Fibroblast of peridontal ligament (primary cell): ENCODE measurements at regions not wholly inside any gene's neighbourhood (a gene's known extent, or its start where the extent isn't known, plus 50 kb on each side); places are given as distances from the start of the nearest gene placed in this dataset.

Source experiments
- DNase-seq: peaks from one replicate; pipeline ENCODE4 v3.0.0-alpha.2; 2010; ENCODE audit errors: extremely low read depth

GRCh38 chr13:109371066-109371465, 415.3 kb downstream of the IRS2 start:
- DNase-seq, result no peak

- no peak for DNase-seq
Observed at GRCh38 chr13:109370496-109370895, 415.9 kb downstream of the IRS2 start.

GRCh38 chr13:109369353-109370052, 416.9 kb downstream of the IRS2 start:
- DNase-seq, result no peak

DNA sequence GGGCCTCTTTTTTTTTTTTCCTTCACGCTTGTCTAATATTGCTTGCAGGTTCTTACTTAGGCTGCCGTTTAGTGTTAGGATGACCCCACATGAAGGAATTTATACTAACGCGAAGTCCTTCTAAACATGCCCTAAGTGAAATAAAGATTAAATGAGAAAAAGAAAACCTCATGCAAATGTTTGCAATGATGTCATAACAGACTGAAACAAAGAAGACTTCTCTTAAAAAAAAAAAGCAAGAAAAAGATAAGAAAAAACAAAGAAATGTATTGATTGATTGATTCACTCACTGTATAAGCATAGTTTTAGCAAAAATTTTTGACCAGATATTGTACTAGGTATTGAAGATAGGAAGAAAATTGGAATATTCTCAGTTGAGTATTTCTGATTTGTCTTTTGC, 418.2 kb downstream of the IRS2 start:
- DNase-seq, result no peak

GRCh38 chr13:109366525-109366924, 419.9 kb downstream of the IRS2 start:
- peak; percentile 8 for DNase-seq

GRCh38 chr13:109363431-109363830, 423.0 kb downstream of the IRS2 start:
- DNase-seq, result no peak

DNA sequence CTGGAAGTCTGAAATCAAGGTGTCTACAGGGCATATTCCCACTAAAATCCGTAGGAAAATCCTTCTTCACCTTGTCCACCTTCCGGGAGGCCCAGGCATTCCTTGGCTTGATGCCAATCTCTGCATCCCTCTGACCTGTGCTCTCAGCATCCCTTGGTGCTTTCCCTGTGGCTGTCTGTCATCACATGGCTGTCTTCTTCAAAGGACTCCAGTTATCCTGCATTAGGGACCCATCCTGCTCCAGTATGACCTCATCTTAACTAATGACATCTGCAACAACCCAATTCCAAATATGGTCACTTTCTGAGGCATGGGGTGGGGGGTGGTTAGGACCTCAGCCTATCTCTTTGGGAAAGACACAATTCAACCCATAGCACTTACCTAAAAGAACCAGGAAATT, 423.8 kb downstream of the IRS2 start:
- no peak for DNase-seq

- DNase-seq, result no peak
Observed at GRCh38 chr13:109361562-109362289, 424.7 kb downstream of the IRS2 start.

- peak; percentile 18 for DNase-seq
Observed at GRCh38 chr13:109357751-109358471, 428.5 kb downstream of the IRS2 start.

DNA sequence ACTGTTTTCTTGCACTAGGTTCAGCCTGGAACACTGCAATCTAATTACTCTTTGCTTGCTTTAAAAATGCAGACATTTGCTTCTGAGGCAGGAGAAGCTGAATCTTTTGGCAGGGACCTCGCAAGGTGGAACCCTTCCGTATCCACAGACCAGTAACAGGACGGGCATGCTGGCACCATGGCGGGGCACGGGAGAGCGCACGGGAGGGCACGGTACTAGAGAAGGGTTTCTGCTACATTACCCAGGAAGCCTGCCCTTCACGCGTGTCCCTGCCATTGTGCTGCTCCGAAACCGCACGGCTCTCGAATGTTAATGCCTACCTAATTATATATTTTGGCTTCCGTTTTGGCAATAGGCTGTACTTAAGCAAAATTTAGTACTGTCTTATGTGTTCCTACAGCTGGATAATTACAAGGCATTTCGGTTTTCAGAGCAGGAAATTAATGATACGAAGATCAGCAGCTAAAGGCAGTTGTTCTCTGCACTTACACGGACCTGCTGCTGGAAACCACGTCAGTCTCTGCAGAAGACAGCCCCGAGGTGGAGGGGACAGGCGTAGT, 430.4 kb downstream of the IRS2 start:
- DNase-seq, result no peak

GRCh38 chr13:109355166-109355565, 431.2 kb downstream of the IRS2 start:
- DNase-seq, result no peak

DNA sequence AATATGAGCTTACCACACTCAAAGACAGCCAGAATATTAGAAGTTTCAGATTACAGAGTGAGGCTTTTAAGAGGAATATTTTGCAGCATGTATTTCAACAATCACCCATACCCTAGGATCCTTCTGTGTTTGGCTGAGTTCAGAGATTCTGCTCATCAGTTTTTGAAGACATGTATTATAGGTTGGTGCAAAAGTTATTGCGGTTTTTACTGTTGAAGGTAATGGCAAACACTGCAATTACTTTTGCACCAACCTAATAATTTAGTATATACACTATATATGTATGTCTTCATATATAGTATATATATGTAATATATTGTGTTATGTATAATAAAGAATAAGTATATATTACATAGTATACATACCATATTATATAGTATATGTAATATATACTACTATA, 435.1 kb downstream of the IRS2 start:
- DNase-seq, result no peak

DNA sequence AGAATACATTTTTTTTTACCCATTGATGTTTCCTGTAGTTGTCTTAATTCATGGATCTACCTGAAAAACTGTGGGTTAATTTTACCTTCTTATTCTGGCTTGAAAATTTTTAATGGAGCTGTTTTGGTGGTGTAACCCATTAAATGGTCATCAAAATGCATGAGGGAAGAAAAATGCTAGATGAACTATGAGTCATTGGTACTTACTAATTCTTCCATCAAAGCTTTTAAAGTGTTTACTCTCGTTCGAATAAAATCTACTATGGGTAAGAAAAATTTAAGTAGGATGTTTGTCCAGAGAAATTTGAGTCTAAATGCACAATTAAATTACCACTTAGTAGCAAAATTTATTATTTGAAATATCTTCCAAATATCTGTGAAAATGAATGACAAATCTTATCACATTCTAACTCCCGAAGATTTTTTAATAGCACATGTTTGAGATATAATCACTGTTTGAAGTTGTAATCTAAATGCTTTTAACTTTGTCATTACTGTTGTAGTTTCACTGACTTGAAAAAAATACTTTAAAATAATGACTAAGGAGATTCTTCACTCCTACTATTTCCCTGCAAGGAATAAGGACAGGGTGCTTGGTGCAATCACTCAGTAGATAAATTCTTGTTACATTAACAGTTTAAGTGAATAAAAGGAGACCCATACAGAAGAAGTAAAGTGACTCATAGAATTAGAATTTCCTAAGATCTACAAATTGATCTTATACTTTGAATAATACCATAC, 437.7 kb downstream of the IRS2 start:
- DNase-seq, result peak; percentile 47

DNA sequence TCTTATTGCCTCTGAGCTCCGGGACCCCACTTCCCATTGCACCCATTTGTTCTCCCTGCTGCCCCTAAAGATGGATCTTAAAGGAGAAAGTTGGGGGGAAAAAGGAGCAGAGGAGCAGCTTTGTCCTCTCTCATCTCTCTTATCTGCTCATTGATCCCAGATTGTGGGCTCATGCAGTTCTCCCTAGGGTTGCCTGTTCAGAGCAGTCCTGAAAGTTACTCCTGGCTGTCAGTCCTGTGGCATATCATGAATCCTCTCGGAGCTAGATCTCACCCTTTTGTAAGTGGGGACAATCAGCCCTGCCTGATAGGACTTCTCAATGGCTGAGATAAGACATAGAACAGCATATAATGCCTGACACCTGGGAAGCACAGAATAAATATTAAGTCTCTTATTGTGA, 440.3 kb downstream of the IRS2 start:
- DNase-seq, result no peak

DNA sequence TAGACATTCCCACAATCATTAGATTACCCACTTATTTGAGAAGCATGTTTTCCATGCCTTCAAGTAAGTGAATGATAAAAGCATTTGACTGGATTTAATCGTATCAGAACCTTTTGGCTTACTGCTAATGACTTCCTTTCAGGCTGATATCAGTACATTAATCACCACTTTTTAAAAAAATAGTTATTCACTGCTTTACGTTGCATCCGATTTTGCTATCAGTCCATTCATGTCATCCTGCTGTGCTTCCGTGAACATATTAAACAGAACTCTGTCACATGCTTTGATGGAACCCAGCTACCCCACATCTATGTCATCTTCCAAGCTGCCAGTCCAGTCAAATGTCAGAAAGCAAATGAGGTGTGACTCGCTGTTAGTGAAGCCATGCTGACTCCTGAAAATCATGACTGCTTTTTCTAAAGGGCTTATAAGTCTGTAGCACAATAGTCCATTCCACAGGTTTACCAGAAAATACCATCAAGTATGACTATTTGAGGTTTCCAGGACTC, 440.9 kb downstream of the IRS2 start:
- DNase-seq, result peak; percentile 46

DNA sequence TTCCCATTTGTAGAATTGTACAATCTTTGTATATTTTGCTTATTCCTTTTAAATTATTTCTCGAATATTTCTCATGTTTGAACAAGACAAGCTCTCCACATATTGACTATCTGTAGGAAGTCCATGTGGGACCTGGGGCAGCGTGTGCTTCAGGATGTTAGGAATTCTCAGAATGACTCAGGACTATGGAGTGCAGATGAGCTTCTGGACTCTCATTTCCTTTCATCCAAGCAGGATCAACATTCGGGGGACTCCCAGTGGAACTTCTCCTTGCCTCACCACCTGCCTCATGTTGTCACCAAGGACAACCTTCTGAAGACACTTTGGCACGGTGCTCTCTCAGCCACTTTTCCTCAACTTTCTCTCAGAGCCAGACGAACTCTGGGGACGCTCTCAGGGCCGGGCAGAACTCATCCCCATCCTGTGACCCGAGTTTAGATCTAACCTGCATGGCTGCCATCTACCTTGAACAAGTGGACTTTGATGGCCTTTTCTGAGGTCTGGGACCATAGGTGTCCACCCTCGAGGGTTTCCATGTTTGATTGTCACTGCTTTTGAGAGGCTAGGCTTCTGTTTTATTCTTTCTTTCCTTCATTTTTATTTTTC, 441.7 kb downstream of the IRS2 start:
- peak; percentile 32 for DNase-seq

DNA sequence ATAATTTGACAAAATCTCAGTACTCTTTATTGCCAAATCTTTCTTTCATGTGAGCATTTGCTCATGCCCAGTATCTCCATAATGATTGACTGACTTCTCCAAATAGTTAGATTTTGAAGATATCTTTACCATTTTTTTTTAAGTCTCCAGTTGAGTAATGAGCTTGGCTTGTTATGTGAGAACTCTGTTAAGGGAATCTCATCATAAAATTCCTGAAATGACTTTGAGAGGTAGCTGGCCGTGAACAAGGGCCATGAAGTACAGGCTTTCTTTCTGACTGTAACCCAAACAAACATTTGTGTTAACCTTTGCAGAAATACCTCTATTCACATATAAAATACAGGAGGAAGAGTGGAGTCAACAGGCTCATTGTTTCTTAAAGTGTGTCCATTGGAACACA, 449.7 kb downstream of the IRS2 start:
- DNase-seq, result peak; percentile 82

GRCh38 chr13:109333893-109334651, 452.3 kb downstream of the IRS2 start:
- DNase-seq, result no peak

GRCh38 chr13:109332506-109333499, 453.6 kb downstream of the IRS2 start:
- no peak for DNase-seq
